Epithelial cell of esophagus (primary cell): ENCODE measurements at regions not wholly inside any gene's neighbourhood (a gene's known extent, or its start where the extent isn't known, plus 50 kb on each side); places are given as distances from the start of the nearest gene placed in this dataset.
"Not testable (repeated sequence)": the region's sequence is repeated elsewhere in the genome, so short reads cannot be mapped to it uniquely, and the experiment has no call there.

Experiments
- DNase-seq: peaks from one replicate; pipeline ENCODE4 v3.0.0; 2010; ENCODE audit warnings: low read depth
- H3K4me3 ChIP-seq: 2 replicates; pipeline ENCODE4 v1.5.1; 2011; ENCODE audit warnings: mild to moderate bottlenecking, low read length, control low read depth
- CTCF ChIP-seq: IDR thresholded peaks from 2 replicates; pipeline ENCODE4 v1.5.1; 2011; ENCODE audit warnings: low read depth, mild to moderate bottlenecking, low read length, control low read depth, inconsistent platforms; ENCODE audit not compliant: insufficient read depth; ENCODE audit errors: missing control alignments

GRCh38 chr17:22123536-22124281 is 431.4 kb downstream of the KCNJ18 start:
- no peak for TF ChIP-seq CTCF
- no peak for DNase-seq
- H3K4me3 ChIP-seq, result no peak overlapping the region

- no peak overlapping the region for H3K4me3 ChIP-seq
- DNase-seq, result no peak
- TF ChIP-seq CTCF, result no peak
Observed at GRCh38 chr17:22128171-22128570, 435.8 kb downstream of the KCNJ18 start.

GRCh38 chr17:22128723-22129122 is 436.4 kb downstream of the KCNJ18 start:
- TF ChIP-seq CTCF, result no peak
- DNase-seq, result no peak
- no peak overlapping the region for H3K4me3 ChIP-seq

- DNase-seq, H3K4me3 ChIP-seq: not testable (repeated sequence)
Observed at GRCh38 chr17:22129920-22130319, 437.6 kb downstream of the KCNJ18 start.

DNA sequence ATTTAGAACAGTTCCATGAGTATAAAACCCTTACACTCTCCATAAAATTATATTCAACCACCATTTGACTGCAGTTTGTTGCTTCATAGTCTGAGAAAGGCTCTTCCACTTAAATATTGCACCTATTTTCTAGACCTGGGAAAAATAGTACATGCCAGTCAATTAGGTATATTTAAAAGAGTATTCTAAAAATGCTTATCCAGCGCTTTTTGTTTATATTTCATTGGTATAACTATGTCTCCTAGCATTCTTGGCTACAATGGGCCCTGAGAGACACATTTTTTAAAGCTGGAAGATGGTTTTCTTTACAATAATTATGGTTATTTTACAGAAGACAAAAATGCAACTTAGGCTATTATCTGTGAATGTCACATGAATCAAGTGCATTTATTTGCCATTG is 439.4 kb downstream of the KCNJ18 start:
- no peak for TF ChIP-seq CTCF
- no peak overlapping the region for H3K4me3 ChIP-seq
- no peak for DNase-seq

GRCh38 chr17:22138861-22139469 is 446.6 kb downstream of the KCNJ18 start:
- no peak overlapping the region for H3K4me3 ChIP-seq
- no peak for DNase-seq
- no peak for TF ChIP-seq CTCF

GRCh38 chr17:22142091-22142490 is 449.8 kb downstream of the KCNJ18 start:
- DNase-seq, result no peak
- TF ChIP-seq CTCF, result no peak
- H3K4me3 ChIP-seq, result no peak overlapping the region
